ENCODE measurements at regions not wholly inside any gene's neighbourhood (a gene's known extent, or its start where the extent isn't known, plus 50 kb on each side); places are given as distances from the start of the nearest gene placed in this dataset.

DNA sequence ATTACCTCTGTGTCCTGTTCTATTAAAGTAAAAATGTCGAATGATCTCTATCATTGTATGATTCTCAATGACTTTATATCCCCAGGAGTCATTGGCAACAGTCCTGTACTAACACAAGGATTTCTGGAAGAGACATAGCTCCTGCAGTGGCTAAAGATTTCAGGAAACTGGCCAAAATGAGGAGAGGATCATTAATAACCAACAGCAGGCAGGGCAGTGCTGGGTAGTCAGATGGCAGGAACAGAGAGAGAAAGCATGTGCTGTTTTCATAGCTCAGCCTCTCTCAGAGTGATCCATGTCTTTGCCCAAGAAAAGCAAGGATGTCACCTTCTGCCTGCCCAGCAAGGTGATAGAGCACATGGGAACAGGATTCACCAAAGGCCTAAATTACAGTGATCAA, 604.7 kb upstream of the PLXNA2 start:
- H3K9me3 Mint-ChIP-seq: peaks cover 0 to 3% of the 10 kb centered on the region in 2 donors
- no peak for DNase-seq (ENCODE audit: low spot score in 2 of 2)
- H3K36me3 Mint-ChIP-seq: no peaks in the 10 kb centered on the region
- ATAC-seq: no peak
- H3K27ac Mint-ChIP-seq: no peak overlapping the region

DNA sequence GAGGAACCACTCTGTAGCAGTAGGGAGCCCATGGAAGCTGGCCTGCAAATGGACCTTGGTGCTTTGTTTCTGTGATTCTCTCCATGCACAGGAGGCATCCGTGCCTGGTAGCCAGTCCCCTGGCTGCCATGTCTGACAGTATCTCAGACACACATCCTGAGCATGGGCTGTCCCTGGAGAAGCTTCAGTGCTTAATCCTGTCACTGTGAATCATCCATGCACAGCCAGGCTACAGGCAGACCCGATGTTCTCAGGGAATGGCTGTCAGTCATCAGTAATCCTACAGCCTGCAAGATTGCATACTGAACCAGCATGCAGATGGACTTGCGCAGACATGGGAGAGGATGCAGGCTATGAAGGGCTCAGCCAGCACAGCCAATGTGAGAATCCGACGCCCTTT, 606.3 kb upstream of the PLXNA2 start:
- H3K27ac Mint-ChIP-seq: no peak overlapping the region
- DNase-seq (ENCODE audit: low spot score in 2 of 2) (no peak), ATAC-seq (no peak)
- no peaks in the 10 kb centered on the region for H3K9me3 Mint-ChIP-seq
- no peaks in the 10 kb centered on the region for H3K36me3 Mint-ChIP-seq

- DNase-seq (ENCODE audit: low spot score in 2 of 2) (no peak), ATAC-seq (no peak)
- no peak overlapping the region for H3K27ac Mint-ChIP-seq
- H3K9me3 Mint-ChIP-seq: no peaks in the 10 kb centered on the region
- no peaks in the 10 kb centered on the region for H3K36me3 Mint-ChIP-seq
These were observed 607.2 kb upstream of the PLXNA2 start for GRCh38 chr1:208851366-208851765.

GRCh38 chr1:208852911-208853310, 608.7 kb upstream of the PLXNA2 start:
- H3K27ac Mint-ChIP-seq: no peak overlapping the region
- ATAC-seq (no peak), DNase-seq (ENCODE audit: low spot score in 2 of 2) (no peak)
- H3K9me3 Mint-ChIP-seq: no peaks in the 10 kb centered on the region
- H3K36me3 Mint-ChIP-seq: no peaks in the 10 kb centered on the region

GRCh38 chr1:208855403-208855802, 611.2 kb upstream of the PLXNA2 start:
- ATAC-seq: no peak
- Mint-ChIP-seq H3K36me3 (no peaks in the 10 kb centered on the region), H3K27ac (no peak overlapping the region), H3K9me3 (peaks cover under 1 to 3% of the 10 kb centered on the region in 2 donors)
- no peak for DNase-seq (ENCODE audit: low spot score in 2 of 2)

GRCh38 chr1:208857465-208857864, 613.3 kb upstream of the PLXNA2 start:
- no peak for ATAC-seq
- H3K27ac Mint-ChIP-seq: no peak overlapping the region
- H3K36me3 Mint-ChIP-seq: no peaks in the 10 kb centered on the region
- no peak for DNase-seq (ENCODE audit: low spot score in 2 of 2)
- H3K9me3 Mint-ChIP-seq: peaks cover 3 to 8% of the 10 kb centered on the region in 2 donors

GRCh38 chr1:208858738-208859137, 614.6 kb upstream of the PLXNA2 start:
- Mint-ChIP-seq H3K9me3 (peaks cover 3 to 8% of the 10 kb centered on the region in 2 donors), H3K27ac (no peak overlapping the region), H3K36me3 (no peaks in the 10 kb centered on the region)
- DNase-seq (ENCODE audit: low spot score in 2 of 2): no peak
- ATAC-seq: no peak

DNA sequence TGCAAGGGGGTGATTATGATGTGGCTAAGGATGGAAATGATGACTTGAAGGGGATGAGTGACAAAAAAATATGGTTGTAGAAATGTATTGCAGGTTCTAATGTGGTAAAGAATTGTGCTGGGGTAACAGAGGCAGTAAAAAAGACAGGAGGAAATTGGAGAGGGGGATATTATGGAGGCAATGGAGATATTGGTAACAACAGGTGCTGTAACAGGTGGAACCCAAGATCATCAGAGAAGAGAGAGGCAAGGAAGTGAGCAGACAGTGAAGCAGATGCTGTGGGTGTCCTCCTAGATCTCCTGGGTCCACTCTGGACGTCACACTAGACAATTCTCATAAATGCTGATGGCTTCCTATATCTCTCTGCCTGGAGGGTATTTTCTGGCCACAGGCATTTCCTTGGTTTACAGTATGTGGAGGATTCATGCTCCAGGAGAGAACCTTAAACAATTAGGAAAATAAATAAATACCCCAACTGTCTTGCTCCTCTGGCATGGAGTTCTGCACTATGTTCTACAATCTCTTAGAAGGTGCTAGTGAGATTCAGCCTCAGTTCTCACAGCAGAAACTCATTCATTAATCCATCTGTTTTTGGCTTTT, 620.3 kb upstream of the PLXNA2 start:
- no peak overlapping the region for H3K27ac Mint-ChIP-seq
- H3K9me3 Mint-ChIP-seq: peaks cover 0 to 13% of the 10 kb centered on the region in 2 donors
- H3K36me3 Mint-ChIP-seq: no peaks in the 10 kb centered on the region
- no peak for ATAC-seq
- no peak for DNase-seq (ENCODE audit: low spot score in 2 of 2)

- no peaks in the 10 kb centered on the region for H3K36me3 Mint-ChIP-seq
- H3K9me3 Mint-ChIP-seq: peaks cover 0 to 5% of the 10 kb centered on the region in 2 donors
These were observed 622.3 kb upstream of the PLXNA2 start for GRCh38 chr1:208866386-208866955.

GRCh38 chr1:208868554-208868953, 624.4 kb upstream of the PLXNA2 start:
- no peaks in the 10 kb centered on the region for H3K36me3 Mint-ChIP-seq
- ATAC-seq: no peak
- no peak overlapping the region for H3K27ac Mint-ChIP-seq
- DNase-seq (ENCODE audit: low spot score in 2 of 2): no peak
- H3K9me3 Mint-ChIP-seq: peaks cover 0 to 5% of the 10 kb centered on the region in 2 donors

More at GRCh38 chr1:208866386-208866955, 622.3 kb upstream of the PLXNA2 start:
- no peak overlapping the region for H3K27ac Mint-ChIP-seq
- DNase-seq (ENCODE audit: low spot score in 2 of 2): no peak
- no peak for ATAC-seq

DNA sequence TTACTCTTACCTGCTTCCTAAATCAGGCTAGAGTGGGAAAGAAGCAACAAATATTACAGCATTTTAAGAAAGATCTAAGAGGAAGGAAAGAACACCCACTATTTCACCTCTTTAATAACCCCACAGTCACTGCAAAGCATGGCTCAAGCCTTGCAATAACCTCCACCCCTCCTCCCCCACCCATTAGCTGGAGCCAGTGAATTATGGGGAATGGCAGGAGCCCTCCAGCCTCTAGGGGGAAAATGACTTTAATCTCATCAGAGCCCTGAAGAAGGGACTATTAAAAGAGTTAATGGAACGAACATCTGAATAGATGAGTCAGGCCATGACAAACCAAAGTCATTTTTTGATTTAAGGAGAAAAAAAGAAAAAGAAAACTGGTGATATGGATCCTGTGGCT, 630.7 kb upstream of the PLXNA2 start:
- DNase-seq (ENCODE audit: low spot score in 2 of 2) (no peak), ATAC-seq (no peak)
- H3K27ac Mint-ChIP-seq: no peak overlapping the region
- H3K9me3 Mint-ChIP-seq: peaks cover 0 to 6% of the 10 kb centered on the region in 2 donors
- no peaks in the 10 kb centered on the region for H3K36me3 Mint-ChIP-seq

DNA sequence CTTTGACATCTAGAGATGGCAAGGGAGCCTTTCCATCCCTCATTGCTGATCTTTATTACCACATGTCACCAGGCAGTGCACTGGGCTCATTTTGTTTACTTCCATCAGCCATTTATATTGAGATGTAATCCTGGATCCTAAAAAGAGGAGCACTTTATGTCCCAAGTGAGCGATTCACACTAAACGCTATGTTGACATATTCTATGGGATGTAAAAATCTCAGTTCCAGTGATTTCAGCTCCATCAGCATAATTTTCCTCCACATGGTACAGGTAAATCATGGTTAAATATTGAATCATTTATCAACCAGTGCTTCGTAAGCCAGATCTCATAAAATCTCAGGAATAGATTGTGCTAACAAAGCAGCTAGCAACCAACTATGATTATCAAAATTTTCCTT, 634.8 kb upstream of the PLXNA2 start:
- no peak overlapping the region for H3K27ac Mint-ChIP-seq
- DNase-seq (ENCODE audit: low spot score in 2 of 2) (no peak), ATAC-seq (no peak)
- peaks cover 0 to 2% of the 10 kb centered on the region in 2 donors for H3K9me3 Mint-ChIP-seq
- H3K36me3 Mint-ChIP-seq: no peaks in the 10 kb centered on the region

GRCh38 chr1:208880433-208881100, 636.4 kb upstream of the PLXNA2 start:
- no peak for ATAC-seq
- no peak for DNase-seq (ENCODE audit: low spot score in 2 of 2)
- Mint-ChIP-seq H3K27ac (no peak overlapping the region), H3K9me3 (no peaks in the 10 kb centered on the region), H3K36me3 (no peaks in the 10 kb centered on the region)

GRCh38 chr1:208885060-208885459, 640.9 kb upstream of the PLXNA2 start:
- DNase-seq (ENCODE audit: low spot score in 2 of 2) (no peak), ATAC-seq (no peak)
- Mint-ChIP-seq H3K36me3 (no peaks in the 10 kb centered on the region), H3K27ac (no peak overlapping the region), H3K9me3 (no peaks in the 10 kb centered on the region)

- no peak overlapping the region for H3K27ac Mint-ChIP-seq
- no peak for ATAC-seq
- no peak for DNase-seq (ENCODE audit: low spot score in 2 of 2)
- no peaks in the 10 kb centered on the region for H3K9me3 Mint-ChIP-seq
- no peaks in the 10 kb centered on the region for H3K36me3 Mint-ChIP-seq
These were observed 641.5 kb upstream of the PLXNA2 start for GRCh38 chr1:208885650-208886049.

- ATAC-seq (no peak), DNase-seq (ENCODE audit: low spot score in 2 of 2) (no peak)
- Mint-ChIP-seq H3K36me3 (no peaks in the 10 kb centered on the region), H3K9me3 (no peaks in the 10 kb centered on the region), H3K27ac (no peak overlapping the region)
These were observed 644.2 kb upstream of the PLXNA2 start for GRCh38 chr1:208888376-208888775.

DNA sequence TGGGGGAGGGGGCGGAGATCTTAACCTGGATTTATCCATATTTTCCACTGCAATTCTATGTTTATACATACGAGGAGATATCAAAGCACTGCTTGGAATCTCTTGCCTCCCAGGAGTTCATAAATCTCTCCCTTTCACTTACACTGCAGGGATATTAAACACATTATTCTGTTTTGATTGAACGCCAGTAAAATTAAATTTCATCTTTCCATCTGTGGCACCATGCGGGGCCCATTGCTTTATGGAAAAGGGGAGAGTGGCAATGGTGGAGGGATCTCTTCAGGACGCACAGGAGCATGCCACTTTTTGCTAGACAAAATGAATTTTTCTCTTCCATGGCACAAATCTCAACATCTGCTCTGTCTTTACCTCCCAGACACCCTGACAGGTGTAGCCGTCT, 648.0 kb upstream of the PLXNA2 start:
- no peak overlapping the region for H3K27ac Mint-ChIP-seq
- peaks cover 0 to 5% of the 10 kb centered on the region in 2 donors for H3K9me3 Mint-ChIP-seq
- DNase-seq (ENCODE audit: low spot score in 2 of 2): no peak
- no peak for ATAC-seq
- no peaks in the 10 kb centered on the region for H3K36me3 Mint-ChIP-seq

DNA sequence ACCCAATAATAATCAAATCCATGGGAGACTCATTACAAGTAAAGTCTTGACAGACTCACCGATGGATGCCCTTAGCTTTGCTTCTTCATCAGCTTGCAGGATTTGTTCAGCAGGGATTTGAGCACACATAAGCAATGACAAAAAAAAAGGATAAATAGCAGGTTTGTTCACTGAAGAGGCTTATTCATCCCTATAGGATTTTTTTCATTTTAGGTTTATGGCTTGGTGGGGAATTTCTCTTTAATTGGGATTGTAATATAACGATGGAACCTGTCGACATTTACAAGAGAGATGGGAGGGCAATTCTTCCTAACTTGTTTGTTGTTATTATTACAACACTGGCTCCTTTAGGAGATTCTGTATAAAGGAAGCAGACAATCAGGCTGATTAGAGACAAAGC, 649.1 kb upstream of the PLXNA2 start:
- DNase-seq (ENCODE audit: low spot score in 2 of 2) (no peak), ATAC-seq (no peak)
- Mint-ChIP-seq H3K36me3 (no peaks in the 10 kb centered on the region), H3K9me3 (peaks cover 0 to 5% of the 10 kb centered on the region in 2 donors), H3K27ac (no peak overlapping the region)

Measured in activated naive CD4-positive, alpha-beta T cell treated with anti-CD3 and anti-CD28 coated beads, Interleukin-2, amount 50 U/mL, for 72 hours (primary cell).